ENCODE measurements at regions not wholly inside any gene's neighbourhood (a gene's known extent, or its start where the extent isn't known, plus 50 kb on each side); places are given as distances from the start of the nearest gene placed in this dataset.
"Not testable (repeated sequence)": the region's sequence is repeated elsewhere in the genome, so short reads cannot be mapped to it uniquely, and the experiment has no call there.

- H3K36me3 ChIP-seq (ENCODE audit: control insufficient read depth in 2 of 4, insufficient read depth in 4 of 4, low read length in 3 of 4); H4K20me1 ChIP-seq (replicated peaks in 1 of 2; ENCODE audit: control insufficient read depth in 1 of 2, insufficient read depth in 2 of 2, low read length in 2 of 2); H2BK15ac ChIP-seq (ENCODE audit: low read length); H2BK12ac ChIP-seq (ENCODE audit: low read depth, low read length); H3K27ac ChIP-seq (ENCODE audit: low read depth, low read length); H2AFZ ChIP-seq (ENCODE audit: low read length); FAIRE-seq; H3K79me2 ChIP-seq (ENCODE audit: control insufficient read depth in 1 of 2, insufficient read depth in 2 of 2, low read length in 2 of 2); H4K91ac ChIP-seq (replicated peaks; ENCODE audit: insufficient read length, low read length); H3K23me2 ChIP-seq (ENCODE audit: low read depth, low read length); H3K79me1 ChIP-seq (ENCODE audit: low read depth, low read length); H3K14ac ChIP-seq (ENCODE audit: insufficient read length); H3K27me3 ChIP-seq (replicated peaks in 1 of 4; ENCODE audit: control insufficient read depth in 3 of 4, extremely low read depth in 1 of 4, insufficient read depth in 3 of 4, low read length in 3 of 4); H3K56ac ChIP-seq (replicated peaks; ENCODE audit: insufficient read length, low read depth, low read length); H2BK5ac ChIP-seq (ENCODE audit: low read depth, low read length); H3K9me3 ChIP-seq (ENCODE audit: insufficient read depth in 2 of 2, low read depth in 1 of 2, low read length in 1 of 2); H3K18ac ChIP-seq (ENCODE audit: extremely low read depth, low read length); H2AK5ac ChIP-seq (ENCODE audit: low read depth, low read length); H4K5ac ChIP-seq (ENCODE audit: insufficient read length, low read depth, low read length); H2BK20ac ChIP-seq (ENCODE audit: low read length); H3K4ac ChIP-seq (replicated peaks; ENCODE audit: insufficient read length, low read depth, low read length); H2BK120ac ChIP-seq (replicated peaks; ENCODE audit: low read depth, low read length); H3K4me1 ChIP-seq (replicated peaks in 1 of 4; ENCODE audit: control insufficient read depth in 3 of 4, insufficient read depth in 4 of 4, low read length in 3 of 4); H3K23ac ChIP-seq (ENCODE audit: insufficient read length): not testable (repeated sequence)
- DNase-seq (ENCODE audit: low read depth in 1 of 2, low spot score in 2 of 2): peak in 1 of 2 experiments; percentile 63
- 62% methylated on average over 32 of the region's 35 CpGs; no CpG with 5 or more reads in 1 of the 2 experiments for WGBS, 2 experiments (ENCODE audit: extremely low coverage in 1 of 2, insufficient coverage in 1 of 2, insufficient read length in 1 of 2, insufficient replicate concordance in 2 of 2, low coverage in 1 of 2, low lambda C conversion rate in 2 of 2, missing lambda C conversion rate in 1 of 2)
- 0 out of 2 replicates have a peak, but pooled peaks have one; percentile 8 for TF ChIP-seq YY1 (IDR thresholded peaks at IDR 0.05; ENCODE audit: low read depth, low read length)
- Histone ChIP-seq H4K8ac (ENCODE audit: extremely low read depth, insufficient read depth, low read length) (peak overlapping the region; percentile 51; the same call in 1 of the 2 replicates), H3K4me2 (ENCODE audit: insufficient read depth in 1 of 2, low read depth in 2 of 2, low read length in 2 of 2) (peak overlapping the region; percentile 7 to 31; a peak in 3 of 4 replicates), H3K9ac (replicated peaks in 1 of 4; ENCODE audit: extremely low read depth in 1 of 4, low read depth in 3 of 4, low read length in 3 of 4) (peak overlapping the region in 1 of 4 experiments; percentile 70; a peak in 3 of 7 replicates), H3K4me3 (ENCODE audit: extremely low read depth in 1 of 4, insufficient read depth in 2 of 4, low read depth in 3 of 4, low read length in 4 of 4) (peak overlapping the region; percentile 26 to 55 (median 42); a peak in 6 of 8 replicates)
- POLR2A ChIA-PET (ENCODE audit: partially characterized antibody): interaction anchor here (0.8 to 1.3 kb wide), 4 partner anchors 9 to 34 kb away, joined by 3 to 6 read pairs (median 4); no protein-coding TSS in a partner anchor
- CTCF ChIA-PET (ENCODE audit: partially characterized antibody): interaction anchor here (0.6 kb wide), 1 partner anchor 1261 kb away, joined by 3 read pairs; no protein-coding TSS in a partner anchor
Measured at GRCh38 chr3:17860840-17861471, 118.5 kb upstream of the TBC1D5 start.

Data from H1 (cell line).